Glomerular endothelial cell (primary cell): ENCODE measurements at regions not wholly inside any gene's neighbourhood (a gene's known extent, or its start where the extent isn't known, plus 50 kb on each side); places are given as distances from the start of the nearest gene placed in this dataset.

Experiments used
- DNase-seq: peaks from one replicate; pipeline ENCODE4 v3.0.0-alpha.2; 2011; ENCODE audit warnings: low read depth, low spot score; ENCODE audit errors: extremely low read depth

- DNase-seq = no peak
These were observed 165.1 kb upstream of the NABP1 start for GRCh38 chr2:191512874-191513273.

- DNase-seq = no peak
These were observed 163.3 kb upstream of the NABP1 start for GRCh38 chr2:191514613-191515012.

GRCh38 chr2:191515551-191515950 is 162.4 kb upstream of the NABP1 start:
- DNase-seq = no peak

GRCh38 chr2:191516260-191516659 is 161.7 kb upstream of the NABP1 start:
- DNase-seq = no peak

GRCh38 chr2:191521608-191522208 is 156.2 kb upstream of the NABP1 start:
- peak; percentile 34 for DNase-seq

GRCh38 chr2:191522478-191523120 is 155.3 kb upstream of the NABP1 start:
- no peak for DNase-seq

GRCh38 chr2:191526091-191526490 is 151.8 kb upstream of the NABP1 start:
- no peak for DNase-seq

- DNase-seq = no peak
These were observed 151.4 kb upstream of the NABP1 start for GRCh38 chr2:191526536-191526935.

GRCh38 chr2:191526953-191527556 is 150.9 kb upstream of the NABP1 start:
- no peak for DNase-seq

- DNase-seq = no peak
These were observed 147.3 kb upstream of the NABP1 start for GRCh38 chr2:191530618-191531017.

- no peak for DNase-seq
These were observed 144.2 kb upstream of the NABP1 start for GRCh38 chr2:191533693-191534180.

GRCh38 chr2:191537921-191538320 is 140.0 kb upstream of the NABP1 start:
- no peak for DNase-seq

- DNase-seq = no peak
These were observed 139.5 kb upstream of the NABP1 start for GRCh38 chr2:191538334-191538903.

GRCh38 chr2:191539068-191539467 is 138.9 kb upstream of the NABP1 start:
- DNase-seq = no peak

- DNase-seq = no peak
These were observed 137.3 kb upstream of the NABP1 start for GRCh38 chr2:191540681-191541080.

GRCh38 chr2:191543708-191544107 is 134.2 kb upstream of the NABP1 start:
- DNase-seq = no peak

- no peak for DNase-seq
These were observed 133.4 kb upstream of the NABP1 start for GRCh38 chr2:191544461-191545062.

- no peak for DNase-seq
These were observed 132.6 kb upstream of the NABP1 start for GRCh38 chr2:191545361-191545760.

- no peak for DNase-seq
These were observed 125.9 kb upstream of the NABP1 start for GRCh38 chr2:191552066-191552465.

GRCh38 chr2:191554240-191554639 is 123.7 kb upstream of the NABP1 start:
- no peak for DNase-seq

GRCh38 chr2:191555092-191555742 is 122.7 kb upstream of the NABP1 start:
- DNase-seq = peak; percentile 71
